HEK293T (cell line): ENCODE measurements at regions not wholly inside any gene's neighbourhood (a gene's known extent, or its start where the extent isn't known, plus 50 kb on each side); places are given as distances from the start of the nearest gene placed in this dataset.

ENCODE experiments used
- BHLHE40 ChIP-seq: fragments of 450-650 bp; IDR thresholded peaks from 2 replicates; pipeline ENCODE4 v1.6.1; 2016; ENCODE audit warnings: mild to moderate bottlenecking, moderate library complexity, borderline replicate concordance
- FOXM1 ChIP-seq: fragments of 450-650 bp; IDR thresholded peaks from 2 replicates; pipeline ENCODE4 v1.6.1; 2017; ENCODE audit warnings: mild to moderate bottlenecking, borderline replicate concordance
- SP1 ChIP-seq: fragments of 450-650 bp; IDR thresholded peaks from 2 replicates; pipeline ENCODE4 v1.6.1; 2017
- SUZ12 ChIP-seq: fragments of 450-650 bp; IDR thresholded peaks from 2 replicates; pipeline ENCODE4 v1.6.1; 2016; ENCODE audit warnings: mild to moderate bottlenecking

- TF ChIP-seq SP1 (no peak), FOXM1 (no peak), BHLHE40 (no peak), SUZ12 (no peak)
These were observed 795.6 kb upstream of the ANO3 start for GRCh38 chr11:25536289-25536688.
